ENCODE measurements at regions not wholly inside any gene's neighbourhood (a gene's known extent, or its start where the extent isn't known, plus 50 kb on each side); places are given as distances from the start of the nearest gene placed in this dataset.
"Not testable (repeated sequence)": the region's sequence is repeated elsewhere in the genome, so short reads cannot be mapped to it uniquely, and the experiment has no call there.

GRCh38 chr7:142636751-142637150 lies 112.5 kb upstream of the PRSS1 start:
- DNase-seq = no peak

- DNase-seq = not testable (repeated sequence)
Observed at GRCh38 chr7:142636107-142636506, 113.2 kb upstream of the PRSS1 start.

GRCh38 chr7:142632271-142633134 lies 116.8 kb upstream of the PRSS1 start:
- DNase-seq = peak; percentile 38

- DNase-seq = no peak
Observed at GRCh38 chr7:142629588-142630260, 119.5 kb upstream of the PRSS1 start.

- no peak for DNase-seq
Observed at GRCh38 chr7:142628945-142629344, 120.3 kb upstream of the PRSS1 start.

- not testable (repeated sequence) for DNase-seq
Observed at GRCh38 chr7:142627223-142627622, 122.0 kb upstream of the PRSS1 start.

GRCh38 chr7:142626420-142627035 lies 122.7 kb upstream of the PRSS1 start:
- DNase-seq = no peak

- DNase-seq = not testable (repeated sequence)
Observed at GRCh38 chr7:142625216-142625615, 124.1 kb upstream of the PRSS1 start.

GRCh38 chr7:142620402-142620801 lies 128.9 kb upstream of the PRSS1 start:
- no peak for DNase-seq

- no peak for DNase-seq
Observed at GRCh38 chr7:142618655-142619351, 130.5 kb upstream of the PRSS1 start.

GRCh38 chr7:142616842-142617241 lies 132.4 kb upstream of the PRSS1 start:
- no peak for DNase-seq

- no peak for DNase-seq
Observed at GRCh38 chr7:142616121-142616643, 133.1 kb upstream of the PRSS1 start.

GRCh38 chr7:142615508-142615907 lies 133.8 kb upstream of the PRSS1 start:
- DNase-seq = no peak

- DNase-seq = no peak
Observed at GRCh38 chr7:142614116-142614515, 135.2 kb upstream of the PRSS1 start.

GRCh38 chr7:142612237-142612881 lies 136.9 kb upstream of the PRSS1 start:
- no peak for DNase-seq

- no peak for DNase-seq
Observed at GRCh38 chr7:142611566-142612236, 137.6 kb upstream of the PRSS1 start.

- no peak for DNase-seq
Observed at GRCh38 chr7:142608630-142609428, 140.4 kb upstream of the PRSS1 start.

GRCh38 chr7:142607351-142607750 lies 141.9 kb upstream of the PRSS1 start:
- no peak for DNase-seq

- DNase-seq = no peak
Observed at GRCh38 chr7:142606081-142606480, 143.2 kb upstream of the PRSS1 start.

GRCh38 chr7:142604671-142605070 lies 144.6 kb upstream of the PRSS1 start:
- DNase-seq = no peak

All from occipital lobe (tissue), 1 donor.